ENCODE measurements at regions not wholly inside any gene's neighbourhood (a gene's known extent, or its start where the extent isn't known, plus 50 kb on each side); places are given as distances from the start of the nearest gene placed in this dataset.
"Not testable (repeated sequence)": the region's sequence is repeated elsewhere in the genome, so short reads cannot be mapped to it uniquely, and the experiment has no call there.

DNA sequence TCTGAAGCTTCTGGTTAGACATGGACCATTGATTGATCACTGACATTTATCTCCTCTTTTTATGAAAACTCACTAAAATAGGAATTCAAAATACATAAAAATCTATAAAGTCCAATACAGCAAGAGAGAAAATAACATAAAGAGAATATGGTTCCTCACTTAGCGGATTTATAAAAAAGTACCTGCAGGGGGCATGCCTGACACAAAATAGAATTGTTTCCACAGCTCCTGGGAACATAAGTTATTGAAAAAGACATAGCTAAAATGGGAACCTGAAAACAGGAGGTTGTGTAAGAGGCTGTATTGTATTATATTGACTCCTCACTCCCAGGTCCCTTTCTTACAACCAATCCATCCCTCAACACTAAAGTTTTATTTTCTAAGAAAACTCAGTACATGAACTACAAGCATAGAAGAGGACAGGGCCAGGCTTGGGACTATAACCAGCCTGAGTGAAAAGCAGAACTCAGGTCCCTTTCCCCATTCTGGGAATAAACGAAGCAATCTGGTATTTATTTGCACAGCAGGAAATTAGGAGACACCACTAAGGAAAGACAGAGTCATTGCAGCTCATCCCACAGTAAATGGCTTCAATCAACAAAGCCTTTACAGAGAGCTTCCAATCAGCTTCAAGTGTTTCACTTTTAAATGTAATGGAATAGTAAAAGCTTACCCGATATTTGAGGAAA, 121.1 kb upstream of the NDST4 start:
- in situ Hi-C loops (cut with HindIII; ENCODE audit: low pct_ligation_motif_present, low pct_unique_long_range_greater_than_20kb, low sequenced_read_pairs): no loop called here
- peak; percentile 50 for DNase-seq

DNA sequence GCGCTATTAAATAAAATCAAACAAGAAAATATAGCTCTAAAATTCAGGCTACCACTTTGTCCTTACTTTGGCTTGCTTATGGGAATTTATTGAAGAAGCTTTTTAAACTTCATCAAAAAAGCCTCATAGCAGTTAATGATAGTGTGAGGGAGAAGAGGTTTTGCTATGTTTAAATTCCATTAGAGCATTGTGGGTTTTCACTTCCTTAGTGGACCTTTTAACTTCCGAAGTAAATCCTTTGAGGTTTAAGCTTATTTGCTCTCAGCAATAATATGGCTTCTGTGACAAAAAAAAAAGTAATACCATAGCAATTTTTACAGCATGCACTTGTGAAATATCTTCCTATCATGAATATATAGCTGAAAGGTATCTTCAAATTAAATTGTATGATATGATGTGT, 120.2 kb upstream of the NDST4 start:
- no peak for DNase-seq
- in situ Hi-C loops (cut with HindIII; ENCODE audit: low pct_ligation_motif_present, low pct_unique_long_range_greater_than_20kb, low sequenced_read_pairs): no loop called here

DNA sequence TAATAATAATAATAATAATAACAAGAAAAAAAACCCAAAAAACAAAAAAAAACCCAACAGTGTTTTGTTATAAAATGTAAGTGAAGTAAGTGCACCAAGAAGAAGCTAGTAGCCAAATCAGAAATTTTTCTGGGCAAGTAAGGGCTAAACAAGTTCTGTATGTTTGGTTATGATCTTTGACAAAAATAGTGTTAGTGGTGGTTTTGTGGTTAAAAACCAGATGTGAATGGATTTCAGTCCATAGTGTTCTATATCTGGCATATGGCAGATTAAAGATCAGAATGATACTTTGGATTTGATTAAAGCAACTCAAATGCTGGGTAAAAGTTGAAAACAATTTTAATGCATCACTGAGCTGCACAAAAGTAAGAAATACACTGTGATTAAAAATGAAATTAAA, 116.5 kb upstream of the NDST4 start:
- no peak for DNase-seq
- in situ Hi-C loops (cut with HindIII; ENCODE audit: low pct_ligation_motif_present, low pct_unique_long_range_greater_than_20kb, low sequenced_read_pairs): no loop called here

DNA sequence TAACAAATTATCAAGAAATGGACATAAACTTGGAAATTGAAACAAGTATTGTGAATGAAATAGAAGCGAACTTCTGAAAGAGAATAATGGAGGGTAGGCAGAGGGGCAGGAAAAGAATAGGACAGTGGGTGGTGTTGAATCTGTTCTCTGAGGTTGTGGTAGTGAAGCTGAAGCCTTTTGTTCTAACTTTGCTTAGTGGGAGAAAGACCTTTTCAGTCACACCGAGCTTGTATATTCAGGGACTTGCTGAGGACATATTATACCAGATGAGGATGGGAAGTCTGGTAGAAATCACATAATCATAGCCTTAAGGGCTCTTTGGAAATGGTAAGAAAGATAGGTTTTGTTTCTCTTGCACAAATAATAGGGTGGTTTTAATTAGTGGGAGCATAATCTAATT, 115.4 kb upstream of the NDST4 start:
- in situ Hi-C loops (cut with HindIII; ENCODE audit: low pct_ligation_motif_present, low pct_unique_long_range_greater_than_20kb, low sequenced_read_pairs): no loop called here
- DNase-seq: no peak

DNA sequence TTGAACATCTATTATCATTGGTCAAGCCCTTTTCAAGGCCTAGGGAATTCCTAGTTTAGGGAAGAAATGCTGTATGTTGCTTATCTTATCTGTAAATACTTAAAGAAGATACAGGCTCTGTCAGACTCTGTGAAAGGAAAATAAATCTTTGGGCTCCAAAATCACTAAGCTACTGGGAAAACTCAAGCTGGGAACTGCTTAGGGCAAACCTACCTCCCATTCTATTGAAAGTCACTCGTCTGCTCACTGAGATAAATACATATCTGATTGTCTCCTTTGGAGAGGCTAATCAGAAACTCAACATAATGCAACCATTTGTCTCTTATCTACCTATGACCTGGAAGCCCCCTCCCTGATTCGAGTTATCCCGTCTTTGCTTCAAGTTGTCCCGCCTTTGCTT, 108.6 kb upstream of the NDST4 start:
- DNase-seq: no peak
- in situ Hi-C loops (cut with HindIII; ENCODE audit: low pct_ligation_motif_present, low pct_unique_long_range_greater_than_20kb, low sequenced_read_pairs): no loop called here

DNA sequence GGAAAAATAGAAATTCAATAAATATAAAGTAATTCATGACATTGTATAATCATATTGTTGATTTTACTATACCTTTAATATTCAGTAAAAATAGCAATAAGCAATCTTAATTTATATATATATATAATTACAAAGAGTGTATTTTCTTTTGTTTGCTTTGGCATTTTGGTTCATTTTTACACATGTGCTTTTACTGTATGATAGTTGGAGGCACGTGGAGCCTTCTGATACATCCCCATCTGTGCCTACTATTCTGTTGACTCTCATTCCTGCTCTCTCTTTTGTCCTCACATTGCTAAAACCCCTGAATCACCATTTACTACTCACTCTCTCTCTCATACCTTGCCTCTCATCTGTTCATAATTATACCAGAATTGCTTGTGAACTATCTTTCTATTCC, 106.4 kb upstream of the NDST4 start:
- no peak for DNase-seq
- in situ Hi-C loops (cut with HindIII; ENCODE audit: low pct_ligation_motif_present, low pct_unique_long_range_greater_than_20kb, low sequenced_read_pairs): no loop called here

DNA sequence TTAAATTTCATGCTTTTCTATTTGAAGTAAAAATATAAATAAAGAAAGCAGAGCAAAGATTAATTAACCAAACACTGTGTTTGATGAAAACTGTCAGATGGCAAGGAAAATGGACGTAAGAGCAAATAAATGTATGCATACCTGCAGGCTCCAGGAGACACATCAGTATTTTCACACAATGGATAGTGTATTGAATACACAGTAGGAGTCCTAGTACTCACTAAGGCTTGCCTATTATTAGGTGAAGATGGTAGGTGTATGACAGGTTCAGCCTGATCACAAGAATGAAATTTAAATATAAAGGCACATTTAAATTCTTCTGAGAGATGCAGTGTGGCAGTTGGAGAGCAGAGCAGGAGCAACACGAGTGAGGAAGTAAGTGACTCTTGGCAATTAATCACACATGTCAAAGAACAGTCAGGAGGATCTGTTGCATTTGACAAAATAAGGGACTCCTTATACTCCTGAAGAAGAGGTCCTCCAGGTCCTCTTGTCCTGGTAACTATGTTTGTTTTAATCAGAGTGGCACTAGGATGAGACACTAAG, 106.0 kb upstream of the NDST4 start:
- no peak for DNase-seq
- in situ Hi-C loops (cut with HindIII; ENCODE audit: low pct_ligation_motif_present, low pct_unique_long_range_greater_than_20kb, low sequenced_read_pairs): no loop called here

DNA sequence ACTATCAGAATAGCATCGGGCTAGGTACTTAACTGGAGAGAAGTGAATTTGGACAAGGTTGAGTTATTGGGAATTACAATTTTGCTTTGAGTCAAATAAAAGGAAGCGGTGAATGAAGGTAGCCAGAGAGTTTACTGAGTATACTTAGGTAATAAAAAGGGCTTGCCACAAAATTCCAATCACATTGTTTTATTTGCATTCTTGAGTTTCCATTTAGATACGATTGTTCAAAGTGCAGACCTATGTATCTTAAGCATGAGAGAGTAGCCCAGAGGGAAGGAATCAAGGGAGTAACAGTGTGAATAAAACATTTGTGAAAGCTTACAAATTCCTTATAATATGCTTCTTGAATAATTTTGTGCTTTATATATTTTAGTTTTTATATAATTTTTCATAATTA, 102.5 kb upstream of the NDST4 start:
- in situ Hi-C loops (cut with HindIII; ENCODE audit: low pct_ligation_motif_present, low pct_unique_long_range_greater_than_20kb, low sequenced_read_pairs): no loop called here
- no peak for DNase-seq

DNA sequence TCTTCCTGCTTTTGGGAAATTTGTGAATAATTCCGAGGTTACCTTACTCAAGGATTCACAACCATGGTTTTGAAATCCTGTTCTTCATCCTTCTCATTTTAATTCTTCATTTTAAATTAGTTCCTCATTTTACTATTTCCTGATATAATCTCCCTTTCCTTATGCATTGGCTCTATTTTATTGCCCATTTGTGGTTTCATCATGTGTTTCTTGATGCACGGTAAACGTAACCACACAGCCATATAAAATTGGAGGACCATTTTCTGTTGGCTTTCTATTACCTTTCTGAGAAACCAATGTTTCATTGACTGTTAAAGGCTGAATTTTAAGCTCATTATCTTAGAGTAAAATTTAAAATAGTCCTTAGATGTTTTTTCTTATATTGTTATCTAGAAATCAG, 100.3 kb upstream of the NDST4 start:
- DNase-seq: no peak
- in situ Hi-C loops (cut with HindIII; ENCODE audit: low pct_ligation_motif_present, low pct_unique_long_range_greater_than_20kb, low sequenced_read_pairs): no loop called here

DNA sequence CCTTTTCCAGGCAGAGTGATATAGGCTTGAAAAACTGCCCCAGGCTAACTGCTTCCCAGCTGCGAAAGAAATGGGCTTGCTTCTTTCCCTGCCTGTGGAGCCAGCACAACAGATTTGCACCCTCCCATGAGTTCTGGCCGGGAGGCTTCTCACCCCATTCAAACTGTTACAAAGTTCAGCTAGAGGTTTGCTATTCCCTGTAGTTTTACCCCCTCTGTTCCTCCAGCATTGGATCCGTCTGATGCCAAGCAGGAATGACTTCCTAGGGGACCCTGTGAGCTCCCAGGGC, 87.6 kb upstream of the NDST4 start:
- in situ Hi-C loops (cut with HindIII; ENCODE audit: low pct_ligation_motif_present, low pct_unique_long_range_greater_than_20kb, low sequenced_read_pairs): no loop called here

DNA sequence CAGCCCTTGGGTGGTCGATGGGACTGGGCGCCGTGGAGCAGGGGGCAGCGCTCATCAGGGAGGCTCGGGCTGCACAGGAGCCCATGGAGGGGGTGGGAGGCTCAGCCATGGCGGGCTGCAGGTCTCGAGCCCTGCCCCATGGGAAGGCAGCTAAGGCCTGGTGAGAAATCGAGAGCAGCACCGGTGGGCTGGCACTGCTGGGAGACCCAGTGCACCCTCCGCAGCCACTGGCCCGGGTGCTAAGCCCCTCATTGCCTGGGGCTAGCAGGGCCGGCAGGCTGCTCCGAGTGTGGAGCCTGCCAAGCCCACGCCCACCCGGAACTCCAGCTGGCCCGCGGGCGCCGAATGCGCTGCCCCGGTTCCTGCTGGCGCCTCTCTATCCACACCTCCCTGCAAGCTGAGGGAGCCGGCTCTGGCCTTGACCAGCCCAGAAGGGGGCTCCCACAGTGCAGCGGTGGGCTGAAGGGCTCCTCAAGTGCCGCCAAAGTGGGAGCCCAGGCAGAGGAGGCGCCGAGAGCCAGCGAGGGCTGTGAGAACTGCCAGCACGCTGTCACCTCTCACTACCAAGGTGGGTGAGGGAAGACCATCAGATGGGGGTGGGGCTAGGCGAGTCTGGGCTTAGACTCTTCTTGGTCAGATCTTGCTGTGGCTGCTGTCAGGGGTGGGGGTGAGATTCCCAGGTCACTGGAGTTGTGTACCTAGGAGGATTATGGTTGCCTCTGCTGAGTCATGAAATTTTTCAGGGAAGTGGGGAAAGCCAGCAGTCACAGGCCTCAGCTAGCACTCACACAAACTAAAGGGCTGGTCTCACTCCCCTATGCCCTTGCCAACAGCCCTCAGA, 87.0 kb upstream of the NDST4 start:
- DNase-seq; in situ Hi-C loops (cut with HindIII; ENCODE audit: low pct_ligation_motif_present, low pct_unique_long_range_greater_than_20kb, low sequenced_read_pairs): not testable (repeated sequence)

More for the DNA sequence above, 87.6 kb upstream of the NDST4 start:
- DNase-seq: no peak

DNA sequence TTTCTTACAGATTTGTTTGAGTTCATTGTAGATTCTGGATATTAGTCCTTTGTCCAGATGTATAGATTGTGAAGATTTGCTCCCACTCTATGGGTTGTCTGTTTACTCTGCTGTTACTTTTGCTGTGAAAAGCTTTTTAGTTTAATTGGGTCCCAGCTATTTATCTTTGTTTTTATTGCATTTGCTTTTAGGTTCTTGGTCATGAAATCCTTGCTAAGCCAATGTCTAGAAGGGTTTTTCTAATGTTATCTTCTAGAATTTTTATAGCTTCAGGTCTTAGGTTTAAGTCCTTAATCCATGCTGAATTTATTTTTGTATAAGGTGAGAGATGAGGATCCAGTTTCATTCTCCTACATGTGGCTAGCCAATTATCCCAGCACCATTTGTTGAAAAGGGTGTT, 81.2 kb upstream of the NDST4 start:
- DNase-seq; in situ Hi-C loops (cut with HindIII; ENCODE audit: low pct_ligation_motif_present, low pct_unique_long_range_greater_than_20kb, low sequenced_read_pairs): not testable (repeated sequence)

DNA sequence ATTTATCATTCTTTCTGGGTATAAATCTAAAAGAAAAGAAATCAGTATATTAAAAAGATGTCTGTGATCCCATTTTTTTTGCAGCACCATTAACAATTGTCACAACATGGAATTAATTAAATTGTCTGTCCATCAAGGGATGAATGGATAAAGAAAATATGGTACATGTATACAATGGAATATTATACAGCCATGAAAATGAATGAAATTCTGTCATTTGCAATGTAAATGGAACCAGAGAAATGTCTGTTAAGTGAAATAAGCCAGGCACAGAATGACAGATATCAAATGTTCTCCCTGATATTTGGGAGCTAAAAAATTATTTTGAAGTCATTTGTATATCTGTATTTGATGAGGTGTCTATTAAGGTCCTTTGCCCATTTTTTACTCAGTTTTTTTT, 77.1 kb upstream of the NDST4 start:
- DNase-seq: no peak
- in situ Hi-C loops (cut with HindIII; ENCODE audit: low pct_ligation_motif_present, low pct_unique_long_range_greater_than_20kb, low sequenced_read_pairs): no loop called here

DNA sequence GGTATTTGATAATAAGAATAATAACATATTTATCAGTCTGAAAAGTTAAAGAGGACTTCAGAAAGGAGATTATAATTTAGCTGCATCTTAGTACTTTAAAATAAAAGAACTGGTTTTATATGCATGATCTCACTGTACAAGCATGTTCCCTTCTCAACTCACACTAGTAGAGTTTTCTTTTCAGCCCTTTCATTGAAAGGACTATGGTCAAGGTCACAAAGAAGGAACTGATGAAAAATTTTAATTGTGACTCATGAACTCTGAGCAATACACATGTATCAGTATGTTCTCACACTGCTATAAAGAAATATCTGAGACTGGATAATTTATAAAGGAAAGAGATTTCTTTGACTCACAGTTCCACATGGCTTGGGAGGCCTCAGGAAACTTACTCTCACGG, 73.7 kb upstream of the NDST4 start:
- in situ Hi-C loops (cut with HindIII; ENCODE audit: low pct_ligation_motif_present, low pct_unique_long_range_greater_than_20kb, low sequenced_read_pairs): no loop called here
- DNase-seq: no peak

DNA sequence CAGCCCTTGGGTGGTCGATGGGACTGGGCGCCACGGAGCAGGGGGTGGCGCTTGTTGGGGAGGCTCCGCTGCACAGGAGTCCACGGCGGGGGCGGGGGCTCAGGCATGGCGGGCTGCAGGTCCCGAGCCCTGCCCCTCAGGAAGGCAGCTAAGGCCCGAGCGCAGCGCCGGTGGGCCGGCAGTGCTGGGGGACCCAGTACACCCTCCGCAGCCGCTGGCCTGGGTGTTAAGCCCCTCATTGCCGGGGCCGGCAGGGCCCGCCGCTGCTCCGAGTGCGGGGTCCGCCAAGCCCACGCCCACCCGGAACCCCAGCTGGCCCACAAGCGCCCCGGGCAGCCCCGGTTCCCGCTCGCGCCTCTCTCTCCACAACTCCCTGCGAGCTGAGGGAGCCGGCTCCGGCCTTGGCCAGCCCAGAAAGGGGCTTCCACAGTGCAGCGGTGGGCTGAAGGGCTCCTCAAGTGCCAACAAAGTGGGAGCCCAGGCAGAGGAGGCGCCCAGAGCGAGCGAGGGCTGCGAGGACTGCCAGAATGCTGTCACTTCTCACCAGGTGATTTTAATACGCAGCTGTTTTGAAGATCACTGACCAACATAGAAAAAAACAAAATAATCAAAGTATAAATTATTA, 66.1 kb upstream of the NDST4 start:
- in situ Hi-C loops (cut with HindIII; ENCODE audit: low pct_ligation_motif_present, low pct_unique_long_range_greater_than_20kb, low sequenced_read_pairs); DNase-seq: not testable (repeated sequence)

DNA sequence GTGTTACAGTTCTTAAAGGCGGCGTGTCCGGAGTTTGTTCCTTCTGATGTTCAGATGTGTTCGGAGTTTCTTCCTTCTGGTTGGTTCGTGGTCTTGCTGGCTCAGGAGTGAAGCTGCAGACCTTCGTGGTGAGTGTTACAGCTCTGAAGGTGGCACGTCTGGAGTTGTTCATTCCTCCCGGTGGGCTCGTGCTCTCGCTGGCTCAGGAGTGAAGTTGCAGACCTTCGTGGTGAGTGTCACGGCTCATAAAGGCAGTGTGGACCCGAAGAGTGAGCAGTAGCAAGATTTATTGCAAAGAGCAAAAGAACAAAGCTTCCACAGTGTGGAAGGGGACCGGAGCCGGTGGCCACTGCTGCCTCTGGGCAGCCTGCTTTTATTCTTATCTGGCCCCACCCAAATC, 65.3 kb upstream of the NDST4 start:
- in situ Hi-C loops (cut with HindIII; ENCODE audit: low pct_ligation_motif_present, low pct_unique_long_range_greater_than_20kb, low sequenced_read_pairs); DNase-seq: not testable (repeated sequence)

DNA sequence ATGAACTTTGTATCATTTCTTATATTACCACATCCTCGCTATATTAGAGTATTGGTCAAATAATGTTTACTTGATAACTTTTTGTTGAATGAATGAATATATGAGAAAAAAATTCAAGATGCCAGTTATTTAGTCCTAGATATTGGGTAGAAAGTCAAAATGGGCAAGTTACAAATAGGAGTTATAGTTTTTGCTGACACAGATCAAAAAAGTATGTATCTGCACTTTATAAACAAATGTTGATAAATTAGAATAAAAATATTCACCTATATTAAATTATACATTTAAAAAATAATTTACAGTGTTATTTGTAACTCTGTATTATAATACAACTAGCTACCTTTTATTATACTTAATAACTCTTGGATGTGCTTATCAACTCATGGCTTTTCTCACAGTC, 57.8 kb upstream of the NDST4 start:
- no peak for DNase-seq
- in situ Hi-C loops (cut with HindIII; ENCODE audit: low pct_ligation_motif_present, low pct_unique_long_range_greater_than_20kb, low sequenced_read_pairs): no loop called here

DNA sequence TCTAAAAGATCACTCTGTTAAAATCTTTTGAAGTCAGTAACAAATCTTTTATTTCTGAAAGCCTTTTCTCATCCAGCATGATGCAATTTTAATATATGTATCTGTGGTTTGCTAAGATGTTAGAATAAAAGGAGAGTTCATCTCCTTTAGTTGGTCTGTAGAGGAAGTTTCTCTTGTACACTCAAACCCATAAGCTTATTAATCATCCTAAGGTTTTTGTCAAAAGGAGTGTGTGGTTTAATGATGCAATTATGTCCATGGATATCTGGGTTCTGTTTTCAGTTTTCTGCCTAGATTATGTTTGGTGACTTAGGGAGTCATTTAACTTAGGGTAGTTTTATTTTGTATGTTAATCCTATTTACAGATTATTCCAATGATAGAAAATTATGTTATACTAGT, 52.1 kb upstream of the NDST4 start:
- in situ Hi-C loops (cut with HindIII; ENCODE audit: low pct_ligation_motif_present, low pct_unique_long_range_greater_than_20kb, low sequenced_read_pairs): no loop called here
- no peak for DNase-seq
